Hepatic stellate cell (primary cell): ENCODE measurements at regions not wholly inside any gene's neighbourhood (a gene's known extent, or its start where the extent isn't known, plus 50 kb on each side); places are given as distances from the start of the nearest gene placed in this dataset.
"Not testable (repeated sequence)": the region's sequence is repeated elsewhere in the genome, so short reads cannot be mapped to it uniquely, and the experiment has no call there.

Source experiments
- DNase-seq: peaks from one replicate; pipeline ENCODE4 v3.0.0; 2011; ENCODE audit warnings: low spot score

GRCh38 chr3:26375843-26376530, 246.6 kb upstream of the LRRC3B start:
- DNase-seq: no peak

- no peak for DNase-seq
Observed at GRCh38 chr3:26381411-26381810, 241.2 kb upstream of the LRRC3B start.

GRCh38 chr3:26406636-26407035, 215.9 kb upstream of the LRRC3B start:
- no peak for DNase-seq

GRCh38 chr3:26418553-26418952, 204.0 kb upstream of the LRRC3B start:
- DNase-seq: no peak

GRCh38 chr3:26422415-26422814, 200.2 kb upstream of the LRRC3B start:
- no peak for DNase-seq

GRCh38 chr3:26425076-26425475, 197.5 kb upstream of the LRRC3B start:
- DNase-seq: no peak

- DNase-seq: no peak
Observed at GRCh38 chr3:26428992-26429391, 193.6 kb upstream of the LRRC3B start.

- DNase-seq: no peak
Observed at GRCh38 chr3:26437678-26438077, 184.9 kb upstream of the LRRC3B start.

- no peak for DNase-seq
Observed at GRCh38 chr3:26438325-26438940, 184.1 kb upstream of the LRRC3B start.

- no peak for DNase-seq
Observed at GRCh38 chr3:26438981-26439884, 183.3 kb upstream of the LRRC3B start.

GRCh38 chr3:26449996-26450395, 172.6 kb upstream of the LRRC3B start:
- DNase-seq: no peak

GRCh38 chr3:26452363-26452762, 170.2 kb upstream of the LRRC3B start:
- no peak for DNase-seq

- no peak for DNase-seq
Observed at GRCh38 chr3:26460985-26461384, 161.6 kb upstream of the LRRC3B start.

GRCh38 chr3:26472345-26472744, 150.2 kb upstream of the LRRC3B start:
- no peak for DNase-seq

- no peak for DNase-seq
Observed at GRCh38 chr3:26474706-26475105, 147.9 kb upstream of the LRRC3B start.

- no peak for DNase-seq
Observed at GRCh38 chr3:26480377-26480776, 142.2 kb upstream of the LRRC3B start.

- DNase-seq: no peak
Observed at GRCh38 chr3:26484140-26484539, 138.4 kb upstream of the LRRC3B start.

GRCh38 chr3:26498271-26498670, 124.3 kb upstream of the LRRC3B start:
- no peak for DNase-seq

GRCh38 chr3:26505399-26505798, 117.2 kb upstream of the LRRC3B start:
- no peak for DNase-seq

- DNase-seq: not testable (repeated sequence)
Observed at GRCh38 chr3:26514445-26515029, 108.0 kb upstream of the LRRC3B start.

GRCh38 chr3:26515351-26515750, 107.2 kb upstream of the LRRC3B start:
- DNase-seq: no peak

GRCh38 chr3:26521261-26521660, 101.3 kb upstream of the LRRC3B start:
- no peak for DNase-seq

GRCh38 chr3:26522919-26523318, 99.7 kb upstream of the LRRC3B start:
- no peak for DNase-seq
